ENCODE measurements at regions not wholly inside any gene's neighbourhood (a gene's known extent, or its start where the extent isn't known, plus 50 kb on each side); places are given as distances from the start of the nearest gene placed in this dataset.
"Not testable (repeated sequence)": the region's sequence is repeated elsewhere in the genome, so short reads cannot be mapped to it uniquely, and the experiment has no call there.

DNA sequence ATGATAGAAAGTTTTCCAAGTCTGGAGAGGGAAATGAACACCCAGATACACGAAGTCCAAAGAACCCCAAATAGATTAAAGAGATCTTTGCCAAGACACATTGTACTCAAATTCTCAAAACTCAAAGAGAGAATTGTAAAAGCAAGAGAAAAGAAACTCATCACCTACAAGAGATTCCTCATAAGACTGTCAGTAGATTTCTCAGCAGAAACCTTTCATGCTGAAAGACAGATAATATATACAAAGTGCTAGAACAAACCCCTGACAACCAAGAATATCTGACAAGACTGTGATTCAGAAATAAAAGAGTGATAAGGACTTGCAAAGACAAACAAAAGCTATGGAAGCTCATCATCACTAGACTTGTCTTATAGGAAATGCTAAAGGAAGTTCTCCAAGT lies 326.7 kb upstream of the ZNF608 start:
- H3K4me1 ChIP-seq: no peaks in the 10 kb centered on the region
- in situ Hi-C loops (cut with MboI; ENCODE audit: low sequenced_read_pairs): no loop called here
- no peak for DNase-seq (ENCODE audit: low spot score in 2 of 2)
- H3K4me3 ChIP-seq: no peak overlapping the region
- H3K27me3 ChIP-seq (ENCODE audit: low read depth): no peaks in the 10 kb centered on the region
- H3K9me3 ChIP-seq: 0 out of 2 replicates have a peak, but pooled peaks cover 3% of the 10 kb centered on the region
- no peaks in the 10 kb centered on the region for H3K36me3 ChIP-seq (replicated peaks)

DNA sequence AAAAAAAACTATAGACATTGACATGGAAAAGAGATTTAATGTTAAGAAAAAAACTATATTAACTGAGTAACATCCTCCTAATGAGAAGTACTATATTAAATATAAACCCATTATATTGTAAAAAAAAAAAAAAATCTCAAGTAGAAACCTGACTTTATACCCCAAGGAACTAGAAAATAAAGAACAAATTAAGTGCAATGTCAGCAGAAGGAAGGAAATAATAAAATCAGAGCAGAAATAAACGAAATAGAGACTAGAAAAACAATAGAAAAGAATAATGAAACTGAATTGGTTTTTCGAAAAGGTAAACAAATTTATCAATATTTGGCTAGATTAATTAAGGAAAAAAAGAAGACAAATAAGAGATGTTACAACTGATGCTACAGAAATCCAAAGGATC lies 329.1 kb upstream of the ZNF608 start:
- no peaks in the 10 kb centered on the region for H3K4me1 ChIP-seq
- H3K4me3 ChIP-seq: no peak overlapping the region
- DNase-seq (ENCODE audit: low spot score in 2 of 2): no peak
- in situ Hi-C loops (cut with MboI; ENCODE audit: low sequenced_read_pairs): no loop called here
- H3K9me3 ChIP-seq: 0 out of 2 replicates have a peak, but pooled peaks cover 3% of the 10 kb centered on the region
- H3K27me3 ChIP-seq (ENCODE audit: low read depth): no peaks in the 10 kb centered on the region
- no peaks in the 10 kb centered on the region for H3K36me3 ChIP-seq (replicated peaks)

GRCh38 chr5:125079028-125079427 lies 332.6 kb upstream of the ZNF608 start:
- DNase-seq (ENCODE audit: low spot score in 2 of 2); in situ Hi-C loops (cut with MboI; ENCODE audit: low sequenced_read_pairs); H3K9me3 ChIP-seq: not testable (repeated sequence)

GRCh38 chr5:125081101-125081500 lies 334.7 kb upstream of the ZNF608 start:
- Histone ChIP-seq H3K27me3 (ENCODE audit: low read depth) (no peaks in the 10 kb centered on the region), H3K9me3 (no peaks in the 10 kb centered on the region), H3K36me3 (replicated peaks) (no peaks in the 10 kb centered on the region), H3K4me3 (no peak overlapping the region), H3K4me1 (no peaks in the 10 kb centered on the region)
- DNase-seq (ENCODE audit: low spot score in 2 of 2): no peak
- in situ Hi-C loops (cut with MboI; ENCODE audit: low sequenced_read_pairs): no loop called here

More at GRCh38 chr5:125079028-125079427, 332.6 kb upstream of the ZNF608 start:
- not testable (repeated sequence) for H3K4me1 ChIP-seq; H3K27me3 ChIP-seq (ENCODE audit: low read depth); H3K4me3 ChIP-seq; H3K36me3 ChIP-seq (replicated peaks)

DNA sequence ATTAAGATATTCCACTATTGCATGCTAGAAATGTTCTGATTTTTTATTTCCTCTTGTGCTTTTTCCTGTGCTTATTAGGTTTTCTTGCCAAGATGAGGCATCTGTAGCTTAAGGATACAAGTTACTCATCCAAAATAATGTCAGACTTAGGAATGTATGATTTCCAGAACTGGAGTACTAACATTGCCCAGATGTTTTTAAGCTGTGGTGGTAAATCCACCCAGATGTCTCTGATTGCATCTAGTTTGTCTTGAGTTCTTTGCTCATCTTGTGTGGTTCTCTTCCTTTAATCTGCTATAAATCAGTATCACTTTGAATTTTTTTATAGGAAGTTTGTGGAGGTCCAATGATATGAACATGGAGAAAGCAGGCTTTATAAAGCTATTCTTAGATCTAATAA lies 337.5 kb upstream of the ZNF608 start:
- H3K27me3 ChIP-seq (ENCODE audit: low read depth): no peaks in the 10 kb centered on the region
- H3K9me3 ChIP-seq: no peaks in the 10 kb centered on the region
- no peaks in the 10 kb centered on the region for H3K4me1 ChIP-seq
- H3K36me3 ChIP-seq (replicated peaks): no peaks in the 10 kb centered on the region
- DNase-seq (ENCODE audit: low spot score in 2 of 2): no peak
- in situ Hi-C loops (cut with MboI; ENCODE audit: low sequenced_read_pairs): no loop called here
- H3K4me3 ChIP-seq: no peak overlapping the region

DNA sequence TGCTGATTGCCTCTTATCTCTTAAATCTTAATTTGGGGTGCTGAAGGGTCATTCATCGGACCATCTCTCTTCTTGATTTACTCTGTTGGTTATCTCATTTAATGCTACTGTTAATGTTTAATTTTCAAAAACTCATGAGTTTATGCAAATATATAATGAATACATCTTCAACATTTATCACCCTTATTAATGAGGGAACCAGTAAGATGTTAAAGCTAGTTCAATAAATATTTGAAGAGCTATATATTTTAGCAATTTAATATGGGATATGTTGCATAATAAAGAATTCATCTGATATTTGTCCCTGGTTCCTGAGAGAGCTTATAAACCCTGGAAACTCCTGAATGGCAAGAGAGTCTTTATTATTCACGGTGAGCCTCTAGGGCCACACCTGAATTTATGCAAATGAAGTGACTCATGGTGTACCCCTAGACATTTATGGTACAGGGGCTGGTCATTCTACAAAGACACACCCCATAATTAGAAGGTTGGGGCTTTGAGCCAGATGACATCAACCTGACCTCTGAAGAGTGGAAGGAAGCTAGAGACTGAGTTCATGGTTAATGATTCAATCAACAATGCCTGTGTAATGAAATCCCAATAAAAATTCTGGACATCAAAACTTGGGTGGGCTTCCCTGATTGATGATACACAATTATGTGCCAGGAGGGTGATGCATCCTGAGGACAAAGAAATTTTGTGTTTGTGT lies 339.5 kb upstream of the ZNF608 start:
- DNase-seq (ENCODE audit: low spot score in 2 of 2): no peak
- in situ Hi-C loops (cut with MboI; ENCODE audit: low sequenced_read_pairs): no loop called here
- Histone ChIP-seq H3K4me1 (no peaks in the 10 kb centered on the region), H3K4me3 (no peak overlapping the region), H3K27me3 (ENCODE audit: low read depth) (no peaks in the 10 kb centered on the region), H3K9me3 (no peaks in the 10 kb centered on the region), H3K36me3 (replicated peaks) (no peaks in the 10 kb centered on the region)

DNA sequence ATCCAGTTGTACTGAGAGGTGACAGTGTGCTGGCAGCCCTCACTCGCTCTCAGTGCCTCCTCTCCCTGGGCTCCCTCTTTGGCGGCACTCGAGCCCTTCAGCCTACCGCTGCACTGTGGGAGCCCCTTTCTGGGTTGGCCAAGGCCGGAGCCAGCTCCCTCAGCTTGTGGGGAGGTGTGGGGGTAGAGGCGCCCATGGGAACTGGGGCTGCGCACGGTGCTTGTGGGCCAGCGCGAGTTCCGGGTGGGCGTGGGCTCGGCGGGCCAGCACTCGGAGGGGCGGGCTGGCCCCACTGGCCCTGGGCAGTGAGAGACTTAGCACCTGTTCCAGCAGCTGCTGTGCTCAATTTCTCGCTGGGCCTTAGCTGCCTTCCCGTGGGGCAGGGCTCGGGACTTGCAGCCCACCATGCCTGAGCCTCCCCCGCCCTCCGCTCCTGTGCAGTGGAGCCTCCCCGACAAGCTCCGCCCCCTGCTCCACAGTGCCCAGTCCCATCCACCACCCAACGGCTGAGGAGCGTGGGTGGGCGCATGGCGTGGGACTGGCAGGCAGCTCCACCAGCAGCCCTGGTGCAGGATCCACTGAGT lies 342.2 kb upstream of the ZNF608 start:
- H3K27me3 ChIP-seq (ENCODE audit: low read depth): no peaks in the 10 kb centered on the region
- in situ Hi-C loops (cut with MboI; ENCODE audit: low sequenced_read_pairs): no loop called here
- no peak for DNase-seq (ENCODE audit: low spot score in 2 of 2)
- H3K4me1 ChIP-seq: no peaks in the 10 kb centered on the region
- H3K4me3 ChIP-seq: no peak overlapping the region
- H3K9me3 ChIP-seq: no peaks in the 10 kb centered on the region
- H3K36me3 ChIP-seq (replicated peaks): no peaks in the 10 kb centered on the region

DNA sequence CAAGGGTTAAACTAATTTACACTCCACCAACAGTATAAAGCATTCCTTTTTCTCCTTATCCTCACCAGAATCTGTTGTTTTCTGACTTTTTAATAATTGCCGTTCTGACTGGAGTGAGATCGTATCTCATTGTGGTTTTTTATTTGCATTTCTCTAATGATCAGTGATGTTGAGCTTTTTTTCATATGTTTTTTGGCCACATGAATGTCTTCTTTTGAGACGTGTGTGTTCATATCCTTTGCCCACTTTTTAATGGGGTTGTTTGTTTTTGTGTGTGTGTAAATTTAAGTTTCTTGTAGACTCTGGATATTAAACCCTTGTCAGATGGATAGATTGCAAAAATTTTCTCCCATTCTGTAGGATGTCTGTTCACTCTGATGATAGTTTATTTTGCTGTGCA lies 345.7 kb upstream of the ZNF608 start:
- H3K4me1 ChIP-seq; DNase-seq (ENCODE audit: low spot score in 2 of 2); H3K27me3 ChIP-seq (ENCODE audit: low read depth); H3K4me3 ChIP-seq; in situ Hi-C loops (cut with MboI; ENCODE audit: low sequenced_read_pairs); H3K9me3 ChIP-seq; H3K36me3 ChIP-seq (replicated peaks): not testable (repeated sequence)

DNA sequence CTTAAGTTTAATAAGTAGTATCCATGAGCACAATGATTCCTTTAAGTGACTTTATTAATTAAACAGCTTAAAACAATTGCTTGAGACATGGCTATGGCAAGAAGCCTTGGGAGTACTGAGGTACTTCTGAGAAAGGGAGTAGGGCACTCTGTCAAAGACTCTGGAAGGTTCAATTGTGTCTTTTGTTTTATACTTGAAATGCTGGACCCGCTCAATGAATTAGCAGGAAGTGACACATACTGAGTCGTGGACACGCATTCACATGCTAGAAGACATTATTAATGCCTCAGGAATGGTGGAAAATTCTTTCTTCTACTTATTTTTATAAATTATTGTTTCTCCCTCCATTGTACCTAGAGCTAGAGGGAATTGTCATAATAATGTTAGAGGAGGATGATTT lies 347.3 kb upstream of the ZNF608 start:
- Histone ChIP-seq H3K27me3 (ENCODE audit: low read depth) (no peaks in the 10 kb centered on the region), H3K9me3 (no peaks in the 10 kb centered on the region), H3K4me3 (no peak overlapping the region), H3K36me3 (replicated peaks) (no peaks in the 10 kb centered on the region), H3K4me1 (no peaks in the 10 kb centered on the region)
- no peak for DNase-seq (ENCODE audit: low spot score in 2 of 2)
- in situ Hi-C loops (cut with MboI; ENCODE audit: low sequenced_read_pairs): no loop called here

DNA sequence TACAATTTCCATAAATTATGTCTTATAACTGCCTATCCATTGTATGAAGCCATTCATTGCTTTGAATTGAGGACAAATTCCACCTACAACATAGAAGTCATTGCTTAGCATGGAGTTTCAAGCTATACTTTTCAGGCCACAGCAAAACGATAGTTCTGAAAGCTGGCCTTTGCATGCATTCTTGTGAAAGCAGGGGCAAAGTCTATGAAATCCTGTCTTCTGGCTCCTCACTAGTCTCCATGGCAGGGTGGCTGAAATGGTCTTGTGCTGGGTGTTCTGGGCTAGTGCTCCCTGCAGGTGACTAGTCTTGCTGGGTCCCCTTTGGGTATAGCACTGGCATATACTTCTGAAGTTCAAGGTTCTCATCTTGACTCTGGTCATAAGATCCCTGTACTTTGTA lies 353.9 kb upstream of the ZNF608 start:
- in situ Hi-C loops (cut with MboI; ENCODE audit: low sequenced_read_pairs): no loop called here
- H3K27me3 ChIP-seq (ENCODE audit: low read depth): no peaks in the 10 kb centered on the region
- no peaks in the 10 kb centered on the region for H3K9me3 ChIP-seq
- no peak for DNase-seq (ENCODE audit: low spot score in 2 of 2)
- H3K4me3 ChIP-seq: no peak overlapping the region
- no peaks in the 10 kb centered on the region for H3K36me3 ChIP-seq (replicated peaks)
- H3K4me1 ChIP-seq: no peaks in the 10 kb centered on the region

- H3K4me1 ChIP-seq: no peaks in the 10 kb centered on the region
- H3K4me3 ChIP-seq: no peak overlapping the region
- no peaks in the 10 kb centered on the region for H3K27me3 ChIP-seq (ENCODE audit: low read depth)
- in situ Hi-C loops (cut with MboI; ENCODE audit: low sequenced_read_pairs): no loop called here
- H3K9me3 ChIP-seq: no peaks in the 10 kb centered on the region
- no peaks in the 10 kb centered on the region for H3K36me3 ChIP-seq (replicated peaks)
- DNase-seq (ENCODE audit: low spot score in 2 of 2): no peak
These were observed 354.5 kb upstream of the ZNF608 start for GRCh38 chr5:125100951-125101350.

DNA sequence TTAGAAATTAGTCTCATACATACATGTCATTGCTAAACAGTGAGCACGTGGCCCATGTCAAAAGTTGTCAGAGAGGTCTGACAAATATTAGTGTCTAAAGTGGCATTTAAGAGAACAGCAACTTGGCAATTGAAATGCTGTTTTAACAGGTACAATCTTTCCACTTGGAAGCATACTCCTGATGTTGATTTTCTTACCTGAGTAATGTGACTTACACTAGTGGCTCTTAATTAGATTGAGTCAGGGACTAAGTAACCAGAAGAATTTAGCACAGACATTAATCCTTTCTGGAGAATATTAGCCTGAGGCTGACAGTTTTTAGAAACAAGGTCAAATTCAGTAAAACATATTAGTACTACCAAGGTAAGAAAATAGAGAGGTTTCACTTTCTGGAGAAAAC lies 357.0 kb upstream of the ZNF608 start:
- DNase-seq (ENCODE audit: low spot score in 2 of 2): no peak
- H3K4me3 ChIP-seq: no peak overlapping the region
- no peaks in the 10 kb centered on the region for H3K36me3 ChIP-seq (replicated peaks)
- H3K27me3 ChIP-seq (ENCODE audit: low read depth): no peaks in the 10 kb centered on the region
- H3K9me3 ChIP-seq: no peaks in the 10 kb centered on the region
- in situ Hi-C loops (cut with MboI; ENCODE audit: low sequenced_read_pairs): no loop called here
- no peaks in the 10 kb centered on the region for H3K4me1 ChIP-seq

- in situ Hi-C loops (cut with MboI; ENCODE audit: low sequenced_read_pairs): no loop called here
- H3K4me1 ChIP-seq: no peaks in the 10 kb centered on the region
- DNase-seq (ENCODE audit: low spot score in 2 of 2): no peak
These were observed 359.8 kb upstream of the ZNF608 start for GRCh38 chr5:125106271-125106670.

GRCh38 chr5:125106881-125107280 lies 360.4 kb upstream of the ZNF608 start:
- Histone ChIP-seq H3K27me3 (ENCODE audit: low read depth) (no peaks in the 10 kb centered on the region), H3K4me3 (no peak overlapping the region), H3K4me1 (no peaks in the 10 kb centered on the region), H3K9me3 (no peaks in the 10 kb centered on the region), H3K36me3 (replicated peaks) (no peaks in the 10 kb centered on the region)
- no peak for DNase-seq (ENCODE audit: low spot score in 2 of 2)
- in situ Hi-C loops (cut with MboI; ENCODE audit: low sequenced_read_pairs): no loop called here

More at GRCh38 chr5:125106271-125106670, 359.8 kb upstream of the ZNF608 start:
- Histone ChIP-seq H3K4me3 (no peak overlapping the region), H3K9me3 (no peaks in the 10 kb centered on the region), H3K36me3 (replicated peaks) (no peaks in the 10 kb centered on the region), H3K27me3 (ENCODE audit: low read depth) (no peaks in the 10 kb centered on the region)

DNA sequence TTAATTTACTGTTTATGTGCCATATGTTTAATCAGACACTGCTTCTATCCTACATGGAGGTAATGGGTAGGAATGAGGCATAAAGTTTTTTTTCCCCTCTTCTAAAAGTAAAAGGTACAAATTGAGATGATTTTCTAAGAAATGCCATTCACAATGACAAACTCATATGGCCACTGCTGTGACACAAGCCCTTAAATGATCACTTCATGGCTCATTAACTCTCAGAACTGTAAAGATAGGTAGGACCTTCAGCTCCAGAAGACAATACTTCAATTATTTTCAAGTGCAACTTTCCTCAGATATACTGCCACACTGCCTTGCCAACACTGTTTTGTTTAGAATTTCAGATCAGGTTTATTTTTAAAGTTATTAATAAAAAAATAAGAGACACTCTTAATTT lies 362.9 kb upstream of the ZNF608 start:
- Histone ChIP-seq H3K9me3 (no peaks in the 10 kb centered on the region), H3K4me3 (no peak overlapping the region), H3K4me1 (no peaks in the 10 kb centered on the region), H3K36me3 (replicated peaks) (no peaks in the 10 kb centered on the region), H3K27me3 (ENCODE audit: low read depth) (no peaks in the 10 kb centered on the region)
- in situ Hi-C loops (cut with MboI; ENCODE audit: low sequenced_read_pairs): no loop called here
- DNase-seq (ENCODE audit: low spot score in 2 of 2): no peak

Data from HAP-1 (cell line).